ENCODE measurements at regions not wholly inside any gene's neighbourhood (a gene's known extent, or its start where the extent isn't known, plus 50 kb on each side); places are given as distances from the start of the nearest gene placed in this dataset.

DNA sequence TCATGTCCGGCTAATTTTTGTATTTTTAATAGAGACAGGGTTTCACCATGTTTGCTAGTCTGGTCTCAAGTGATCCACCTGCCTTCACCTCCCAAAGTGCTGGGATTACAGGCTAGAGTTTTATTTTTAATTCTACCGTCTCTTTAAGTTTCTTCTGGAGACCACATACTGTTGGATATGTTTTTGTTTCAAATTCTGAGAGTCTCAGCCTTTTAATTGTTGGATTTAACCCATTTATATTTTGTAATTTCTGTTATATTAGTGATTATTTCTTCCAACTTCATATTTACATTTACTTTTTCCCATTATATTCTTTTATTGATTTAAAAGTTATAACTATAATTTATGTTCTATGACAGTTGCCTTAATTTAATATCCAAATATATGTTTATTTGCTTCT lies 139.4 kb downstream of the BMS1 start:
- no peak overlapping the region for H3K27ac Mint-ChIP-seq
- Histone ChIP-seq H3K4me3 (ENCODE audit: low read length) (no peak overlapping the region), H3K9me3 (ENCODE audit: control insufficient read depth in 2 of 3, low read length in 3 of 3) (no peaks in the 10 kb centered on the region), H3K4me1 (ENCODE audit: control insufficient read depth in 2 of 2, insufficient read depth in 2 of 2, low read length in 2 of 2) (no peaks in the 10 kb centered on the region), H3K36me3 (ENCODE audit: control insufficient read depth in 2 of 3, insufficient read depth in 3 of 3, low read length in 3 of 3) (no peaks in the 10 kb centered on the region), H3K27me3 (ENCODE audit: control insufficient read depth in 2 of 2, insufficient read depth in 2 of 2, low read length in 2 of 2) (no peaks in the 10 kb centered on the region), H3K27ac (ENCODE audit: low read depth, low read length) (no peak overlapping the region)
- POLR2A ChIA-PET, result no interaction called here
- no peak for ATAC-seq
- peaks cover 0 to 9% (median 0%) of the 10 kb centered on the region in 7 donors for H3K4me1 Mint-ChIP-seq
- CTCF ChIA-PET, result no interaction called here
- intact Hi-C loops (cut with micrococcal nuclease), result no loop called here
- H3K36me3 Mint-ChIP-seq, result peaks cover 0 to 4% (median 0%) of the 10 kb centered on the region in 5 donors
- H3K9me3 Mint-ChIP-seq, result peaks cover 0 to 37% (median 12%) of the 10 kb centered on the region in 11 donors
- DNase-seq, result no peak
- H3K4me3 Mint-ChIP-seq, result no peak overlapping the region
- H3K27me3 Mint-ChIP-seq, result peaks cover 0 to 11% (median 5%) of the 10 kb centered on the region in 5 donors

DNA sequence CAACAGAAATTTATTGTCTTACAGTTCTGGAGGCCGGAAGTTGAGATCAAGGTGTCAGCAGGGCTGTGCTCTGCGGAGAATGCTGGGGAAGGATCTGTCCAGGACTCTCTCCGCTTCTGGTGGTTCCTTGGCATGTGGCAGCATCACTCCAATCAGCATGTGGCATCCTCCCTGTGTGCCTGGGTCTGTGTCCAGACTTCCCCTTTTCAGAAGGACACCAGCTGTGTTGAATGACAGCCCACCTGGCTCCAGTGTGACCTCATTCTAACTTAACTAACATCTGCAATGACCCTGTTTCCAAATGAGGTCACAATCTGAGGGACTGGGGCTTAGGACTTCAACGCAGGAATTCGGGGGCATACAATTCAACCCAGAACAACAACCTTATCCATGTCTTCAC lies 141.9 kb downstream of the BMS1 start:
- no peak for ATAC-seq
- H3K9me3 Mint-ChIP-seq, result peaks cover 0 to 18% (median 7%) of the 10 kb centered on the region in 11 donors
- no peaks in the 10 kb centered on the region for H3K9me3 ChIP-seq (ENCODE audit: control insufficient read depth in 2 of 3, low read length in 3 of 3)
- H3K27me3 ChIP-seq (ENCODE audit: control insufficient read depth in 2 of 2, insufficient read depth in 2 of 2, low read length in 2 of 2), result no peaks in the 10 kb centered on the region
- no peaks in the 10 kb centered on the region for H3K4me1 ChIP-seq (ENCODE audit: control insufficient read depth in 2 of 2, insufficient read depth in 2 of 2, low read length in 2 of 2)
- H3K27ac Mint-ChIP-seq, result no peak overlapping the region
- peaks cover 7 to 23% (median 16%) of the 10 kb centered on the region in 5 donors for H3K27me3 Mint-ChIP-seq
- intact Hi-C loops (cut with micrococcal nuclease), result no loop called here
- H3K4me3 Mint-ChIP-seq, result no peak overlapping the region
- H3K36me3 ChIP-seq (ENCODE audit: control insufficient read depth in 2 of 3, insufficient read depth in 3 of 3, low read length in 3 of 3), result no peaks in the 10 kb centered on the region
- H3K27ac ChIP-seq (ENCODE audit: low read depth, low read length), result no peak overlapping the region
- CTCF ChIA-PET, result no interaction called here
- no peaks in the 10 kb centered on the region for H3K4me1 Mint-ChIP-seq
- POLR2A ChIA-PET, result no interaction called here
- H3K4me3 ChIP-seq (ENCODE audit: low read length), result no peak overlapping the region
- no peak for DNase-seq
- peaks cover 0 to 4% (median 0%) of the 10 kb centered on the region in 5 donors for H3K36me3 Mint-ChIP-seq

- H3K36me3 Mint-ChIP-seq, result peaks cover 0 to 4% (median 0%) of the 10 kb centered on the region in 5 donors
These were observed 144.2 kb downstream of the BMS1 start for GRCh38 chr10:42926843-42927242.

DNA sequence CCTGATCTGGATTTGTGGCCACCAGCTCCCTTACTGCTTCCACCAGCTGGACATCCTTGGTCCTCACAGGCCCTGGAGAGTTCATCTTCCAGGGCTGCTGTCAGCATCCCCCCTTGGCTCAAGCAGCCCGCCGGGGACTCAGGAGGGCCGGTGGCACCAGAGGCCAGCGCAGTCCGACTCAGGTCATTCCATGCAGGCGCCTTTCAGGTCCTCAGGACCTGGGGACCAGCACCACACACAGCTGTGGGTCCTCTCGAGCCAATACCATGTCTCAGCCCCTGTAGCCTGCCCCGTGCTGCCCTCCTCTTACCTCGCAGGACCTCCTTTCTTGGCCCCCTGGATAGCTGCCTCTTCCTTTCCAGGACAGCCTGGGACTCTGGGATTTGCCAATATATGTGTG lies 145.5 kb downstream of the BMS1 start:
- H3K9me3 Mint-ChIP-seq, result peaks cover 0 to 6% (median under 1%) of the 10 kb centered on the region in 11 donors
- ChIA-PET CTCF (no interaction called here), POLR2A (no interaction called here)
- no peak overlapping the region for H3K4me3 Mint-ChIP-seq
- no peak overlapping the region for H3K27ac Mint-ChIP-seq
- DNase-seq (no peak), ATAC-seq (no peak)
- Histone ChIP-seq H3K27me3 (ENCODE audit: control insufficient read depth in 2 of 2, insufficient read depth in 2 of 2, low read length in 2 of 2) (no peaks in the 10 kb centered on the region), H3K27ac (ENCODE audit: low read depth, low read length) (no peak overlapping the region), H3K4me1 (ENCODE audit: control insufficient read depth in 2 of 2, insufficient read depth in 2 of 2, low read length in 2 of 2) (peaks cover 0 to 6% of the 10 kb centered on the region in 2 donors), H3K36me3 (ENCODE audit: control insufficient read depth in 2 of 3, insufficient read depth in 3 of 3, low read length in 3 of 3) (no peaks in the 10 kb centered on the region), H3K4me3 (ENCODE audit: low read length) (no peak overlapping the region), H3K9me3 (ENCODE audit: control insufficient read depth in 2 of 3, low read length in 3 of 3) (no peaks in the 10 kb centered on the region)
- intact Hi-C loops (cut with micrococcal nuclease), result no loop called here
- peaks cover 11 to 38% (median 20%) of the 10 kb centered on the region in 5 donors for H3K27me3 Mint-ChIP-seq
- peaks cover 0 to under 1% (median 0%) of the 10 kb centered on the region in 5 donors for H3K36me3 Mint-ChIP-seq
- H3K4me1 Mint-ChIP-seq, result peaks cover 2 to 9% (median 6%) of the 10 kb centered on the region in 7 donors

More at GRCh38 chr10:42926843-42927242, 144.2 kb downstream of the BMS1 start:
- no peak for DNase-seq
- Histone ChIP-seq H3K36me3 (ENCODE audit: control insufficient read depth in 2 of 3, insufficient read depth in 3 of 3, low read length in 3 of 3) (no peaks in the 10 kb centered on the region), H3K4me1 (ENCODE audit: control insufficient read depth in 2 of 2, insufficient read depth in 2 of 2, low read length in 2 of 2) (no peaks in the 10 kb centered on the region), H3K27me3 (ENCODE audit: control insufficient read depth in 2 of 2, insufficient read depth in 2 of 2, low read length in 2 of 2) (no peaks in the 10 kb centered on the region), H3K4me3 (ENCODE audit: low read length) (no peak overlapping the region), H3K27ac (ENCODE audit: low read depth, low read length) (no peak overlapping the region), H3K9me3 (ENCODE audit: control insufficient read depth in 2 of 3, low read length in 3 of 3) (no peaks in the 10 kb centered on the region)
- Mint-ChIP-seq H3K27ac (no peak overlapping the region), H3K9me3 (peaks cover 0 to 14% (median 7%) of the 10 kb centered on the region in 11 donors), H3K4me3 (no peak overlapping the region), H3K27me3 (peaks cover 7 to 30% (median 21%) of the 10 kb centered on the region in 5 donors), H3K4me1 (no peaks in the 10 kb centered on the region)
- intact Hi-C loops (cut with micrococcal nuclease), result no loop called here
- no peak for ATAC-seq
- ChIA-PET CTCF (no interaction called here), POLR2A (no interaction called here)

DNA sequence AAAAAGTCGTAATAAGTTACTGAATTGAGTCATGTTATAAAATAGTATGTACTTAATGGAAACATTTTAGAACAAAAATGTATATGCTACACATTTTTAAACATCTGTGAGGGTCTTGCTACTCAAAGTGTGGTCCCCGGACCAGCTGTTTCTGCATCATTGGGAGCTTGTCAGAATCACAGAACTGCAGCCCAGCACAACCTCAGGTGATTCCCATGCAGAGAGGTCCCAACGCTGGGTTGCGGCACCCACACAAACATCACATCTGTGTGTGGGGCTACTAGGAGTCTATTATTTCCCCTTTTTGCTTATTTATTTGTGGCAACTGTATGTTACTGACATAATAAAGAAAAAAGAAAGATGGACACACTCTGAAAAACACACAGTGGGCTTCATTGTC lies 146.6 kb downstream of the BMS1 start:
- H3K27me3 Mint-ChIP-seq, result peaks cover 17 to 47% (median 20%) of the 10 kb centered on the region in 5 donors
- POLR2A ChIA-PET, result no interaction called here
- no peak overlapping the region for H3K4me3 ChIP-seq (ENCODE audit: low read length)
- intact Hi-C loops (cut with micrococcal nuclease), result no loop called here
- no peak overlapping the region for H3K27ac ChIP-seq (ENCODE audit: low read depth, low read length)
- H3K4me1 ChIP-seq (ENCODE audit: control insufficient read depth in 2 of 2, insufficient read depth in 2 of 2, low read length in 2 of 2), result peaks cover 0 to 10% of the 10 kb centered on the region in 2 donors
- ATAC-seq (no peak), DNase-seq (no peak)
- H3K36me3 Mint-ChIP-seq, result no peaks in the 10 kb centered on the region
- H3K9me3 ChIP-seq (ENCODE audit: control insufficient read depth in 2 of 3, low read length in 3 of 3), result no peaks in the 10 kb centered on the region
- H3K4me1 Mint-ChIP-seq, result peaks cover 9 to 18% (median 13%) of the 10 kb centered on the region in 7 donors
- H3K27ac Mint-ChIP-seq, result no peak overlapping the region
- no peaks in the 10 kb centered on the region for H3K27me3 ChIP-seq (ENCODE audit: control insufficient read depth in 2 of 2, insufficient read depth in 2 of 2, low read length in 2 of 2)
- CTCF ChIA-PET, result no interaction called here
- no peaks in the 10 kb centered on the region for H3K9me3 Mint-ChIP-seq
- no peak overlapping the region for H3K4me3 Mint-ChIP-seq
- no peaks in the 10 kb centered on the region for H3K36me3 ChIP-seq (ENCODE audit: control insufficient read depth in 2 of 3, insufficient read depth in 3 of 3, low read length in 3 of 3)

GRCh38 chr10:42929993-42930392 lies 146.9 kb upstream of the RET start:
- Mint-ChIP-seq H3K36me3 (no peaks in the 10 kb centered on the region), H3K4me1 (peaks cover 9 to 22% (median 17%) of the 10 kb centered on the region in 7 donors), H3K27me3 (peaks cover 17 to 52% (median 26%) of the 10 kb centered on the region in 5 donors), H3K27ac (no peak overlapping the region), H3K9me3 (no peaks in the 10 kb centered on the region), H3K4me3 (no peak overlapping the region)
- ChIA-PET POLR2A (no interaction called here), CTCF (no interaction called here)
- Histone ChIP-seq H3K9me3 (ENCODE audit: control insufficient read depth in 2 of 3, low read length in 3 of 3) (no peaks in the 10 kb centered on the region), H3K4me3 (ENCODE audit: low read length) (no peak overlapping the region), H3K4me1 (ENCODE audit: control insufficient read depth in 2 of 2, insufficient read depth in 2 of 2, low read length in 2 of 2) (peaks cover 0 to 12% of the 10 kb centered on the region in 2 donors), H3K27ac (ENCODE audit: low read depth, low read length) (no peak overlapping the region), H3K36me3 (ENCODE audit: control insufficient read depth in 2 of 3, insufficient read depth in 3 of 3, low read length in 3 of 3) (no peaks in the 10 kb centered on the region), H3K27me3 (ENCODE audit: control insufficient read depth in 2 of 2, insufficient read depth in 2 of 2, low read length in 2 of 2) (no peaks in the 10 kb centered on the region)
- intact Hi-C loops (cut with micrococcal nuclease), result loop anchor here in 1 of 2 donors (5.0 kb wide), 3 partner anchors 63 to 507 kb away; partner anchors contain the start of gene ZNF487
- DNase-seq (no peak), ATAC-seq (no peak)

- intact Hi-C loops (cut with micrococcal nuclease), result loop anchor here in 1 of 2 donors (5.0 kb wide), 3 partner anchors 63 to 507 kb away; partner anchors contain the start of gene ZNF487
- no peak overlapping the region for H3K4me3 Mint-ChIP-seq
- Histone ChIP-seq H3K4me1 (ENCODE audit: control insufficient read depth in 2 of 2, insufficient read depth in 2 of 2, low read length in 2 of 2) (peaks cover 0 to 12% of the 10 kb centered on the region in 2 donors), H3K36me3 (ENCODE audit: control insufficient read depth in 2 of 3, insufficient read depth in 3 of 3, low read length in 3 of 3) (no peaks in the 10 kb centered on the region), H3K27me3 (ENCODE audit: control insufficient read depth in 2 of 2, insufficient read depth in 2 of 2, low read length in 2 of 2) (no peaks in the 10 kb centered on the region), H3K4me3 (ENCODE audit: low read length) (no peak overlapping the region), H3K9me3 (ENCODE audit: control insufficient read depth in 2 of 3, low read length in 3 of 3) (no peaks in the 10 kb centered on the region), H3K27ac (ENCODE audit: low read depth, low read length) (no peak overlapping the region)
- ATAC-seq (no peak), DNase-seq (no peak)
- H3K36me3 Mint-ChIP-seq, result no peaks in the 10 kb centered on the region
- no peaks in the 10 kb centered on the region for H3K9me3 Mint-ChIP-seq
- H3K4me1 Mint-ChIP-seq, result peaks cover 9 to 25% (median 19%) of the 10 kb centered on the region in 7 donors
- CTCF ChIA-PET, result no interaction called here
- no peak overlapping the region for H3K27ac Mint-ChIP-seq
- peaks cover 17 to 47% (median 29%) of the 10 kb centered on the region in 5 donors for H3K27me3 Mint-ChIP-seq
- POLR2A ChIA-PET, result no interaction called here
These were observed 146.2 kb upstream of the RET start for GRCh38 chr10:42930516-42931192.
